DMS79 treated with DMSO at 0.1 percent for 48 hours (cell line): ENCODE measurements at regions not wholly inside any gene's neighbourhood (a gene's known extent, or its start where the extent isn't known, plus 50 kb on each side); places are given as distances from the start of the nearest gene placed in this dataset.

Source experiments
- DNase-seq: peaks from one replicate; lab custom pipeline; 2025; lab: John Stamatoyannopoulos, UW

GRCh38 chr14:94960285-94961001 is 190.5 kb upstream of the GSC start:
- no peak for DNase-seq

GRCh38 chr14:94953541-94954260 is 183.8 kb upstream of the GSC start:
- DNase-seq: no peak

GRCh38 chr14:94952097-94952496 is 182.2 kb upstream of the GSC start:
- DNase-seq: no peak

GRCh38 chr14:94946244-94946643 is 176.3 kb upstream of the GSC start:
- DNase-seq: no peak

GRCh38 chr14:94945615-94946014 is 175.7 kb upstream of the GSC start:
- no peak for DNase-seq

- DNase-seq: no peak
These were observed 174.8 kb upstream of the GSC start for GRCh38 chr14:94944636-94945258.

GRCh38 chr14:94942601-94943000 is 172.7 kb upstream of the GSC start:
- DNase-seq: no peak

- DNase-seq: no peak
These were observed 171.4 kb upstream of the GSC start for GRCh38 chr14:94941311-94941710.

- no peak for DNase-seq
These were observed 170.5 kb upstream of the GSC start for GRCh38 chr14:94940263-94940993.

- no peak for DNase-seq
These were observed 168.1 kb upstream of the GSC start for GRCh38 chr14:94938016-94938415.

GRCh38 chr14:94936901-94937685 is 167.2 kb upstream of the GSC start:
- DNase-seq: peak; percentile 42

- DNase-seq: peak; percentile 97
These were observed 166.5 kb upstream of the GSC start for GRCh38 chr14:94936401-94936892.

GRCh38 chr14:94935706-94936300 is 165.9 kb upstream of the GSC start:
- peak; percentile 21 for DNase-seq

GRCh38 chr14:94934276-94934810 is 164.4 kb upstream of the GSC start:
- DNase-seq: no peak

- no peak for DNase-seq
These were observed 163.6 kb upstream of the GSC start for GRCh38 chr14:94933486-94933885.

GRCh38 chr14:94932589-94932988 is 162.7 kb upstream of the GSC start:
- DNase-seq: no peak

- DNase-seq: no peak
These were observed 160.8 kb upstream of the GSC start for GRCh38 chr14:94930690-94931089.

GRCh38 chr14:94929354-94929753 is 159.4 kb upstream of the GSC start:
- no peak for DNase-seq

GRCh38 chr14:94926176-94926575 is 156.3 kb upstream of the GSC start:
- DNase-seq: no peak

GRCh38 chr14:94925416-94926173 is 155.7 kb upstream of the GSC start:
- DNase-seq: no peak
